ENCODE measurements at regions not wholly inside any gene's neighbourhood (a gene's known extent, or its start where the extent isn't known, plus 50 kb on each side); places are given as distances from the start of the nearest gene placed in this dataset.

DNA sequence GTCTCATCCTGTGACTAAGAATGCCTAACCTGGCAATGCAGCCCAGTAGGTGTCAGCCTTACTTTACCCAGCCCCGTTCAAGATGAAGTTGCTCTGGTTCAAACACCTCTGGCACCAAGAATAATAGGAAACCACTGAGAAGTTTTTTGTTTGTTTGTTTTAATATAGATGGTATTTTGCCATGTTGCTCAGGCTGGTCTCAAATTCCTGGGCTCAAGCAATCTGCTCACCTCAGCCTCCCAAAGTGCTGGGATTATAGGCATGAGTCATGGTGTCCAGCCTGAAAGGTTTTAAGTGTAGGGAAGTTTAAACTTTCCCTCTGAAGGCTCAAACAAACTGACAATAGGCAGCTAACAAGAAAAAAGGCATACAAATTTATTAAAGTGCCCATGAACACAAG, 51.2 kb upstream of the ABCC4 start:
- intact Hi-C loops (cut with DNase I) = no loop called here
- ATAC-seq = no peak
- DNase-seq (ENCODE audit: low spot score) = no peak

DNA sequence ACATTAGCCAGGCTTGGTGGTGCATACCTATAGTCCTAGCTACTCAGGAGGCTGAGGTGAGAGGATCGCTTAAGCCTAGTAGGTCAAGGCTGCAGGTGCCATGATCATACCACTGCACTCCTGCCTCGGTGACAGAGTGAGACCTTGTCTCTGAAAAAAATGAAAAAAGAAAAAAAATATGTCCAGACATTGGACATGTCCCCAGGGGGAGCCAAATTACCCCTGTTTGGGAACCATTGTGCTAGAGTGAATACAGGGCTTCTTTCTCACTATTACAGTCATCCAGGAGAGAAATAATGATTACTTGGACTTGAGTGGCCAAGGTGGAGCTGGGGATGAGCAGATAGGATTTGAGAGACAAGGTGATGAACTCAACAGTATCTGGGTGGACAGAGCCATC, 52.9 kb upstream of the ABCC4 start:
- DNase-seq (ENCODE audit: low spot score) (no peak), ATAC-seq (no peak)
- intact Hi-C loops (cut with DNase I) = no loop called here

DNA sequence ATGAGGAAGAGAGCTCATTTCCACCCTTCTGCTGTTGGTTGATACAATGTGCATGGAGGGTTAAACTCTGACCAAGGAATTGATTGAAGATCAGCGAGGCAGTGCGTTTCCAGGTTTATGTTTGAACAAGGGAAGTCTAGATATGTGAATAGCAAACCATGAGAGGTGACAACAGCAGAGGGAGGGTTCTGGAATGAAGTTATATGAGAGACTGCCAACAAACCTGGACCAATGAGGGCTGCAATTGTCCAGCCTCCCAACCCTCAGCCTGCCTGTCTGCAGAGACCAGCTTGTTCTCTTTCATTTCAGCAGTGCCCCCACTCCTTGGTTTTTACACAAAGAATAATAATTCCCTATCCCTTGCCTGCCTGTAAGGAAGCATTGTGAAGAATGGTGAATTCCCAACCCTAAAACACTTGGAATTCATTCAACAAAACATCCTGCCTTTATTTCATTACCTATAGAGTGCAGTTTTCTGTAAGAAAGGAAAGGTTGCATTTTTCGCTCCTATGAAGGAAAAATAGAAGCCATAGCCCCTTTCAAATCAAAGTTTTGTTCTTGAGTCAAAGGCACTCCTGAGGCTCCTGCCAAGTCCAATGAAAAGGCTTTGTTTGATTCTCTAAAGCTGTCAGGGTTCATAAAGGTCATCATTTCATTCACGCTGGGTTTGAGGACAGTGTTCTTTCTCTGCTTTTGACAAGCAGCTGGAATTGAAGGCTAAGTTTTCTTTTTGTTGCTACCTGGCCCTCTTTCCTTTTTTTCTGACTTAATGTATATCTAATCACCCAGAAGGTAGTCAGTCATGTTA, 53.6 kb upstream of the ABCC4 start:
- ATAC-seq = no peak
- intact Hi-C loops (cut with DNase I) = no loop called here
- no peak for DNase-seq (ENCODE audit: low spot score)

DNA sequence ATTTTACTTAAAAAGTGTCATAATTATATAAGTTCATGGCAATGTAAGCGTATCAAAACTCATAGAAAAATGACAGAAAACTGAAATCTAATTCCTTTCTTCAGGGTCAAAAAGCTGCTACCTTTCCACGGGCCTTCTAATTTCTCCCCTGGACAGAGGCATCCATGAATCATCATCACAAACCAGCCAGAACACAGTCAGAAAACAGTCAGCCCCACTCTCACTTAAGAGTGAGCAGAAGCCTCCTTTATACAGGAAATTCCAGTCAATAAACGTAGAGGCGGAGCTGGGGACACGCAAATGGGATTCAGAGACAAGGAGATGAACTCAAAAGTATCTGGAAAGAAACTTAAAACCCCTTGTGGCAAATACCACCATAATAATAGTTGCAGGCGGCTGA, 54.2 kb upstream of the ABCC4 start:
- intact Hi-C loops (cut with DNase I) = no loop called here
- ATAC-seq (no peak), DNase-seq (ENCODE audit: low spot score) (no peak)

DNA sequence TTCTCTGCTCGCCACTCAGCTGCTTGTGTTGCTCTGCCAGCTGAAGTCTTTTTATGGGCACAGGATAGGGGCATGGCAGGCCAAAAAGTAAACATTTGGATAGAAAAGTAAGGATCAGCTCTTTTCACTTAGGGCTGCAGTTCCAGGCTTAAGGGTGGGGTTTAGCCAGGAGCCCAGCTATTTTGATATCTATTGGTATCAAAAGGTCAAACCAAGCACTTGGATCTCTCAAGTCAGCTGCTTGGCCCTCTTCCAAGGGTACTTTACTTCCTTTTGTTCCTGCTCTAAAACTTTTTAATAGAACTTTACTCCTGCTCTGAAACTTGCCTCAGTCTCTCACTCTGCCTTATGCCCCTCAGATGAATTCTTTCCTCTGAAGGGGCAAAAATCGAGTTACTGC, 55.7 kb upstream of the ABCC4 start:
- DNase-seq (ENCODE audit: low spot score) = no peak
- ATAC-seq = no peak
- intact Hi-C loops (cut with DNase I) = no loop called here

DNA sequence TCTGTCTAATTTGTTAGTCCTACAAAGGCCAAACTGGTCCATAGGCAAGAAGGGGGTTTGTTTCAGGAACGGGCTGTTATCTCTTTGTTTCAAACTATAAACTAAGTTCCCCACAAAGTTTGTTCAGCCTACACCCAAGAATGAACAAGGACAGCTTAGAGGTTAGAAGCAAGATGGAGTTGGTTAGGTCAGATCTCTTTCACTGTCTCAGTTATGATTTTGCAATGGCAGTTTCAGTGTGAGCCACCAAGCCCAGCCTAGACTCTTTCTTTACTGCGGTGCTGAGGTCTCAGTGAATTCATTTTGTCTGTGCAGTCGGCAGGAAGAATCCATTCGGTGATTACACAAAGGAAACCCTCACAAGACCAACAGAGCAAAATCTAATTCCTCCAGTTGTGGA, 56.6 kb upstream of the ABCC4 start:
- ATAC-seq = no peak
- intact Hi-C loops (cut with DNase I) = no loop called here
- DNase-seq (ENCODE audit: low spot score) = no peak

DNA sequence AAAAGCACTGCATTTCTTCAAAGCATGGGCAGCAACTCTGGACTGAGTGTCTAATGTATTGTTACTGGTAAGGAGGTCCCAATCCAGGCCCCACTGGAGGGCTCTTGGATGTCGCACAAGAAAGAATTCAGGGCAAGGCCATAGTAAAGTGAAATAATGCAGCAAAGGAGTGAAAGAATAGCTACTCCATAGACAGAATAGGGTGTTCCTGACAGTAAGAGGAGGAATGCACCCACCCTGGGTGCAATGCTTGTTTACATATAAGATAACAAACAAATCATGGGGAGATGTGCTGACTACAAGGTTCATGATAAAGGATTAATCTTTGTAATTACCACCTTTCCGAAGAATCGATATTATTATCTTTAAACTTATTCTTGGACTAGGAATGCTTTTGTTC, 58.8 kb upstream of the ABCC4 start:
- intact Hi-C loops (cut with DNase I) = no loop called here
- DNase-seq (ENCODE audit: low spot score) (no peak), ATAC-seq (no peak)

DNA sequence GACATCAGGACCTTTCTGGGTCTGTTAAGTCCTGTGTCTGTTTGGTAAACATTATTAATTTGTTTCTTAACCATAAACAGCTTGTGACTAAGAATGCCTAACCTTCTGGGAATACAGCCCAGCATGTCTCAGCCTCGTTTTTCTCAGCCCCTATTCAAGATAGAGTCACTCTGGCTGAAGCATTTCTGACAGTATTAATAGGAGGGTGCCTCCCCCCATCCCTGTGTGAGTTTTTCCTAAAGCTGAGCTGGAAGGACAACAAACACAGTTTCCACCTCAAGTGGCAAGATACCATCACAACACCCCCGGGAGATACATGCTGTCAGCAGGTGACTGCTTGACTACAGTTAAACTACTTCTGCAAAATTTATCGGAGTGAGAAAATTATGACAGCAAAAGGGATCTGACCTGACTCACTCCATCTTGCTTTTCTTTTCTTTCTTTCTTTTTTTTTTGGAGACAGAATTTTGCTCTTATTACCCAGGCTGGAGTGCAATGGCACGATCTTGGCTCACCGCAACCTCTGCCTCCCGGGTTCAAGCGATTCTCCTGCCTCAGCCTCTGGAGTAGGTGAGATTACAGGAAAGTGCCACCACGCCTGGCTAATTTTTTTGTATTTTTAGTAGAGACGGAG, 59.3 kb upstream of the ABCC4 start:
- no peak for ATAC-seq
- intact Hi-C loops (cut with DNase I) = no loop called here
- DNase-seq (ENCODE audit: low spot score) = no peak

DNA sequence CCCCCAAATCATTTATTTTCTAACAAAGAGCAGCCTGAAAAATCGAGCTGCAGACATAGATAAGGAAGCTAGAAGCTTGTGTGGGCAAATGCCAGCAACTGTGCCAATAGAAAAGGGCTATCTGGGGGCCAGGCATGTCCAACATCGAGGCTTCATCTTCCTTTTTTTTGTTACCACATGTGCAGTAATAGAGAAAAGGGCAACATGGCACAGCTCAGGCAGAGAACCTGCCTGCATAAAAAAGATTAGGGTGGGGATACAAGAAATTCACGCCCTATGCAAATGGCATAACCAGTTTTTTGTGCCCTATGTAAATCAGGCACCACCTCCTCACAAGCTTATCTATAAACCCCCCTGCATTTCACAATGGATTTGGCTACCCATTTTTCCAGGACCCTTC, 60.4 kb upstream of the ABCC4 start:
- no peak for DNase-seq (ENCODE audit: low spot score)
- ATAC-seq = no peak
- intact Hi-C loops (cut with DNase I) = no loop called here

DNA sequence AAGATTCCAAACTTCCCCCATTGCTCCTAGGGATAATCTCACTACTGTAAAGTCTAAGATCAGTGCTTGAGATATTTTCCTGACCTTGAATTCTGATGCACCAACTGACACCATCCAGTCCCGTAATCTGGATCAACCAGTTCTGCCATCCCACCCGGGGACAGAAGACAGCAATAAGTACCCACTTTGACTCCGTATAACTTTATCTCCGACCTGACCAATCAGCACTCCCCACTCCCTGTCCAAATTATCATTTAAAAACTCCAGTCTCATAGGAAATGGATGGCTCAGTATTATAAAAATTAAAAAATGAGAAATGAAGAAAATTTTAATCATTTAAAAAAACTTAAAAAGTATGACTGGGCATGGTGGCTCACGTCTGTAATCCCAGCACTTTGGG, 61.4 kb upstream of the ABCC4 start:
- intact Hi-C loops (cut with DNase I) = no loop called here
- no peak for DNase-seq (ENCODE audit: low spot score)
- ATAC-seq = no peak

DNA sequence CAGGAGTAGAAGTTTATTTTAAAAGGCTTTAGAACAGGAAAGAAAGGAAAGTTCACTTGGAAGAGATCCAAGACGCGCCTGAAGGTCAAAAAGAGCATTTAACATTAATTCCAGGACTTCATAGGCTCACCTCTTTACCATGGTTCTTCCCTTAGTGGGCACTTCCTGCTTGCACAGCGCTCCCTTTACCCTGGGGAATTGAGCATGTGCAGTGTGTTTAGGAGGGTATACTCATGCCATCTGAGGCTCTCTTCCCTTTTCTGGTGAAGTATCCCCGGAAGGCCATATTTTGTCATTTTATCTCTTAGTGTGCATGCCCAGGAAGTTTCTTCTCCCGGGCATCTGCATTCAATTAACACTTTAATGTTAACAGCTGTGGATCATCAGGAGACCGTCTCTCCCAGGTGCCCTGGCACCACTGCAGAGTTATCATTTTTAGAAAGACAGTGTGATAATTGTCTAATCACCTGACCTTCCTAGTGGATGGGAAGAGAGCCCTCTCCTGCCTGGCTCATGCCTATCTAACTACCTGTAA, 66.1 kb upstream of the ABCC4 start:
- ATAC-seq = no peak
- DNase-seq (ENCODE audit: low spot score) = no peak
- intact Hi-C loops (cut with DNase I) = no loop called here

DNA sequence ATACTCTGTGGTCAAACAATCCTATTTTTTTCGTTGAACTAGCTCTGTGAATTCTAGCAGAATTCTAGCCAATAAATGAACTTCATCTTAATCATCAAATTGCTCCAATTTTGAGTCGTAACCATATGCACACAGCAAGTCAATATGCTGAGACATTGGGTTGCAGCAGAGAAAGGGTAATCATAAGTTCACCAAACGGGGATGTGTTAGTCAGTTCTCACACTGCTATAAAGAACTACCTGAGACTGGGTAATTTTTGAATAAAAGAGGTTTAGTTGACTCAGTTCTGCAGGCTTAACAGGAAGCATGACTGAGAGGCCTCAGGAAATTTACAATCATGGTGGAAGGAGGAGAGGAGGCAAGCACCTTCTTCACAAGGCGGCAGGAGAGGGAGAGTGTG, 67.7 kb upstream of the ABCC4 start:
- DNase-seq (ENCODE audit: low spot score) (no peak), ATAC-seq (no peak)
- intact Hi-C loops (cut with DNase I) = no loop called here

DNA sequence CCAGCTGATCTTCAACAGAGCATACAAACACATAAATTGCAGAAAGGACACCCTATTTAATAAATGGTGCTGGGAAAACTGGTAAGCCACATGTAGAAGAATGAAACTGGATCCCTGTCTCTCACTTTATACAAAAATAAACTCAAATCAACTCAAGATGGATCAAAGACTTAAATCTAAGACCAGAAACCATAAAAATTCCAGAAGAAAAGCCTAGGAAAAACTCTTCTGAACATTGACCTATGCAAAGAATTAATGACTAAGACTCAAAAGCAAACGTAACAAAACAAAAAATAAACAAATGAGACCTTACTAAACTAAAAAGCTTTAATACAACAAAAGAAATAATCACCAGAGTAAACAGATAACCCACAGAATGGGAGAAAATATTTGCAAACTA, 74.5 kb upstream of the ABCC4 start:
- intact Hi-C loops (cut with DNase I) = no loop called here
- ATAC-seq (no peak), DNase-seq (ENCODE audit: low spot score) (no peak)

DNA sequence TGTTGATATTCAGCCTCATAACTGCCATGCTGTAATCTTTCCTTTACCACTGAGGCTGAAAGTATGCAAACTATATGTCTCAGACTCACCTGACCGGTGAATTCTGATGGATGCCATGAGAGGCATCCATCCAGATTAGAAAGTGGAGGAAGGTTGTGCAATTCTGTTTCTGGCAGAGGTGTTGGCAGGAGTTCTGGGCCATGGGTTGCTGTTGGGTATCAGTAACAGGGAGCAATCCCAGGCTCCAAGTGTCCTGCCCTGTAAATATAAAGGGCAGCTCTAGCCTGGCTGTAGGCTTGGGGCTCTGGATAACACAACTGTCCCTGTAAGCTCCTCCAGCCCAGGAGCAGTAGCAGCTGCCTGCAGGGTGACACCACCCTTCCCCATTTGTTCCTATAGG, 77.4 kb upstream of the ABCC4 start:
- DNase-seq (ENCODE audit: low spot score) (no peak), ATAC-seq (peak; percentile 27)
- intact Hi-C loops (cut with DNase I) = no loop called here

DNA sequence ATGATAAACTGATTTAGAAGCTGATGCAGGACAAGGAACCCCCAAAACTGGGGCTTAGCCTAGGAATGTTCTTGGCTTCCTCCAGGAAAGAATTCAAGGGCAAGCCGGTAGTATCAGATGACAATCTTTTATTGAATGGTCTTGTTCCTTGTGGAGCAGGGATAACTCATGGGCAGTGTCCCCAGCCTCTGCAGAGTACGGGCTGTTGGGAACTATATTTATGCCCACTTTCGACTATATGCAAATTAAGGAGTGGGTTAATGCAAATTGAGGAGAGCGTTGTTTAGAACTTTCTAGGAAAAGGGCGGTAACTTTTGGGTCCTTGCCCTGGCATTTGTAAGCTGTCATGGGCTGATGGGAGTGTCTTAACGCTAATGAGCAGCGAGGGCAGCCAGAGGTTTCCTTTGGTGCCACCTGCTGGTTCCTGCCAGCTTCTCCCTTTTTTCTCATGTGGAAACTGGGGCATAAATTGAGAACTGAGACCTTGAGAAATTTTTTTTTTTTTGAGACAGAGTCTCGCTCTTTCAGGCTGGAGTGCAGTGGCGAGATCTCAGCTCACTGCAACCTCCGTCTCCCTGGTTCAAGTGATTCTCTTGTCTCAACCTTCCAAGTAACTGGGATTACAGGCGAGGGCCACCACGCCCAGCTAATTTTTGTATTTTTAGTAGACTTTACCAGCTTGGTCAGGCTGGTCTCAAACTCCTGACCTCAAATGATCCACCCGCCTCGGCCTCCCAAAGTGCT, 79.4 kb upstream of the ABCC4 start:
- intact Hi-C loops (cut with DNase I) = no loop called here
- ATAC-seq = peak; percentile 86
- DNase-seq (ENCODE audit: low spot score) = peak; percentile 80

DNA sequence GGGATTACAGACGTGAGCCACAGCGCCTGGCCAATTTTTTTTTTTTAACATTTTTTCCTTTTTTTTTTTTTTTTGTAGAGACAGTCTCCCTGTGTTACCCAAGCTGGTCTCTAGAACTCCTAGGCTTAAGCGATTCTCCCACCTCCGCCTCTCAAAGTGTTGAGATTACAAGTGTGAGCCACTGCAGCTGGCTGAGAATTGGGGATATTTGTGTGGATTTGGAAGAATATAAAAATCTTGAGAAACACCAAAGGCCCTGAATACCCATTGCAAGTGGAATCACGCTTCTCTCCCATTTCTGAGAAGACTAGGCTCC, 79.9 kb upstream of the ABCC4 start:
- no peak for DNase-seq (ENCODE audit: low spot score)
- ATAC-seq = peak; percentile 54
- intact Hi-C loops (cut with DNase I) = no loop called here

DNA sequence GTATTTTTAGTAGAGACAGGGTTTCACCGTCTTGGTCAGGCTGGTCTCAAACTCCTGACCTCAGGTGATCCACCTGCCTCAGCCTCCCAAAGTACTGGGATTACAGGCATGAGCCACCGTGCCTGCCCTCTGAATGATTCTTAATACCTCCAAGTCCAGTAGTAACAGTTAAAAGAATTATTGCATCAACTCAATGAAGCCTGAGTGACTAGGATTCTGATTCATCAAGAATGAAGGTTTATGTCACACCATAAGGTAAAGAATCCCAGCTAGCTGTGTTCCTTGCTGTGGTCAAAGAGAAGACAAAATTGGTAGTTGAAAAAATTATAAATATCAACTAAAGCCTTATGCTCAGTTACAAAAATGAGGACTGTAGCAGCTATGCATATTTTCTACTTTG, 81.2 kb upstream of the ABCC4 start:
- ATAC-seq (no peak), DNase-seq (ENCODE audit: low spot score) (no peak)
- intact Hi-C loops (cut with DNase I) = no loop called here

DNA sequence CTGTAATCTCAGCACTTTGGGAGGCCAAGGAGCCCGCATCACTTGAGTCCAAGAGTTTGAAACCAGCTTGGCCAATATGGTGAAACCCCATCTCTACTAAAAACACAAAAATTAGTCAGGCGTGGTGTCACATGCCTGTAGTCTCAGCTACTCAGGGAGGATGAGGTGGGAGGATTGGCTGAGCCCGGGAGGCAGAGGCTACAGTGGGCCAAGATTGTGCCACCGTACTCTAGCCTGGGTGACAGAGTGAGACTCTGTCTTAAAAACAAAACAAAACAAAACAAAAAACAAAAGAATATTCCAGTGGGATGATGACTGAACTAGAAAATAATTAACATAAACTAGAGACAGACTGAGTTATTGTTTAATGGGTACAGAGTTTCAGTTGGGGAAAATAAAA, 81.7 kb upstream of the ABCC4 start:
- DNase-seq (ENCODE audit: low spot score) = no peak
- intact Hi-C loops (cut with DNase I) = no loop called here
- no peak for ATAC-seq

DNA sequence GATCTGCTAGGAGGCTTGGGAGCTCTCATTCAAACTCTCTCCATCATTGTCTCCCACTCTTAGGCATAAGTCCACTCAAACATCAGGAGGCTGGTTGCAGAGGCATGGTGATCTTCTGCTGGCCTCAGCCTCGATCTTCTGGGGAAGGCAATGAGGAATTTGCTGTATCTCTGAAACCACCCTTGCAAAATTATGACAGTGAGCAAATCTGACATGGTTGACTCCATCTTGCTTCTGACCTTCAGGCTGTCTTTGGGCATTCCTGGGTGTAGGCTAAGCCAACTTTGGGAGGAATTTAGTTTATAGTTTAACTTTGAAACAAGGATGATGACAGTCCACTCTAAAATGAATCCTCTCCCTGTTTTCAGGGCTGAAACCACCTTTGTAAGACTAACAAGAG, 84.1 kb upstream of the ABCC4 start:
- DNase-seq (ENCODE audit: low spot score) = no peak
- no peak for ATAC-seq
- intact Hi-C loops (cut with DNase I) = no loop called here

DNA sequence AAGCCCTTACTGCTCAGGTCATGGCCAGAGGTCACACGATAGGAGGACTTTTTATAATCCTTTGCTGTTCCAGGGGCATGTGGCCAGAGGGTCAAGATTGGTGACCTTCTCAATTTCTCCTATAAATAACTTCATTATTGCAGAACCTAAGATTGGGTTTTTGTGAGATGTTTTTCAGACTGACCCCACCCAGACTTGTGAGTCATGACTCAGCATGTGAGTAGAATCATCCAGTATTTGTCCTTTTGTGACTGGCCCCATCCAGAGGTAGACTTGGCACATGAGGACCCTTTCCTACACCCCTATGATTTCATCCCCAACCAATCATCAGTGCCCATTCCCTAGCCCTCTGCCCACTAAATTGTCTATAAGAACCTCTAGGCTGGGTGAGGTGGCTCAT, 84.5 kb upstream of the ABCC4 start:
- no peak for ATAC-seq
- intact Hi-C loops (cut with DNase I) = no loop called here
- DNase-seq (ENCODE audit: low spot score) = no peak
